ENCODE measurements at regions not wholly inside any gene's neighbourhood (a gene's known extent, or its start where the extent isn't known, plus 50 kb on each side); places are given as distances from the start of the nearest gene placed in this dataset.
A peak's percentile ranks its signal among the peaks of the same experiment; 100 is the strongest.
"Not testable (repeated sequence)": the region's sequence is repeated elsewhere in the genome, so short reads cannot be mapped to it uniquely, and the experiment has no call there.

- Mint-ChIP-seq H3K27ac (no peak overlapping the region), H3K4me1 (ENCODE audit: low read depth) (peaks cover 19% of the 10 kb centered on the region), H3K27me3 (ENCODE audit: low read depth) (no peaks in the 10 kb centered on the region), H3K9me3 (no peaks in the 10 kb centered on the region), H3K4me3 (no peak overlapping the region), H3K36me3 (ENCODE audit: insufficient read depth in 2 of 2) (no peaks in the 10 kb centered on the region)
- ATAC-seq (replicated peaks in 1 of 2) (no peak), DNase-seq (no peak)
Measured at GRCh38 chr16:29321000-29321393, 85.5 kb downstream of the NPIPB11 start.

- H3K27me3 Mint-ChIP-seq (ENCODE audit: low read depth) = no peaks in the 10 kb centered on the region
- no peak overlapping the region for H3K4me3 Mint-ChIP-seq
- H3K4me1 Mint-ChIP-seq (ENCODE audit: low read depth) = peaks cover 19% of the 10 kb centered on the region
- ATAC-seq (replicated peaks in 1 of 2) (no peak), DNase-seq (no peak)
- no peak overlapping the region for H3K27ac Mint-ChIP-seq
- no peaks in the 10 kb centered on the region for H3K9me3 Mint-ChIP-seq
- H3K36me3 Mint-ChIP-seq (ENCODE audit: insufficient read depth in 2 of 2) = no peaks in the 10 kb centered on the region
Measured at GRCh38 chr16:29320274-29320999, 86.1 kb downstream of the NPIPB11 start.

- H3K36me3 Mint-ChIP-seq (ENCODE audit: insufficient read depth in 2 of 2) = no peaks in the 10 kb centered on the region
- no peaks in the 10 kb centered on the region for H3K9me3 Mint-ChIP-seq
- no peak for ATAC-seq (replicated peaks in 1 of 2)
- H3K27me3 Mint-ChIP-seq (ENCODE audit: low read depth) = no peaks in the 10 kb centered on the region
- no peak overlapping the region for H3K27ac Mint-ChIP-seq
- no peak for DNase-seq
- peaks cover 19% of the 10 kb centered on the region for H3K4me1 Mint-ChIP-seq (ENCODE audit: low read depth)
- H3K4me3 Mint-ChIP-seq = no peak overlapping the region
Measured at GRCh38 chr16:29319726-29320125, 86.8 kb downstream of the NPIPB11 start.

GRCh38 chr16:29318561-29318968 lies 87.9 kb downstream of the NPIPB11 start:
- H3K9me3 Mint-ChIP-seq; H3K36me3 Mint-ChIP-seq (ENCODE audit: insufficient read depth in 2 of 2); H3K27me3 Mint-ChIP-seq (ENCODE audit: low read depth); H3K27ac Mint-ChIP-seq: not testable (repeated sequence)
- DNase-seq (peak in 1 of 2 donors; percentile 21), ATAC-seq (replicated peaks in 1 of 2) (peak; percentile 71 to 85)
- Mint-ChIP-seq H3K4me1 (ENCODE audit: low read depth) (peaks cover 13% of the 10 kb centered on the region), H3K4me3 (peak overlapping the region in 1 of 2 donors; percentile 42)

- Mint-ChIP-seq H3K4me3 (no peak overlapping the region), H3K27ac (no peak overlapping the region), H3K27me3 (ENCODE audit: low read depth) (no peaks in the 10 kb centered on the region), H3K9me3 (no peaks in the 10 kb centered on the region), H3K36me3 (ENCODE audit: insufficient read depth in 2 of 2) (no peaks in the 10 kb centered on the region), H3K4me1 (ENCODE audit: low read depth) (peaks cover 13% of the 10 kb centered on the region)
- ATAC-seq (replicated peaks in 1 of 2) (no peak), DNase-seq (no peak)
Measured at GRCh38 chr16:29318037-29318436, 88.5 kb downstream of the NPIPB11 start.

GRCh38 chr16:29317269-29317668 lies 89.2 kb downstream of the NPIPB11 start:
- no peaks in the 10 kb centered on the region for H3K9me3 Mint-ChIP-seq
- no peak for DNase-seq
- peaks cover 13% of the 10 kb centered on the region for H3K4me1 Mint-ChIP-seq (ENCODE audit: low read depth)
- no peak overlapping the region for H3K27ac Mint-ChIP-seq
- no peaks in the 10 kb centered on the region for H3K36me3 Mint-ChIP-seq (ENCODE audit: insufficient read depth in 2 of 2)
- ATAC-seq (replicated peaks in 1 of 2) = no peak
- no peaks in the 10 kb centered on the region for H3K27me3 Mint-ChIP-seq (ENCODE audit: low read depth)
- no peak overlapping the region for H3K4me3 Mint-ChIP-seq

GRCh38 chr16:29316761-29317183 lies 89.7 kb downstream of the NPIPB11 start:
- Mint-ChIP-seq H3K27me3 (ENCODE audit: low read depth) (no peaks in the 10 kb centered on the region), H3K36me3 (ENCODE audit: insufficient read depth in 2 of 2) (no peaks in the 10 kb centered on the region), H3K9me3 (no peaks in the 10 kb centered on the region), H3K4me3 (no peak overlapping the region), H3K27ac (no peak overlapping the region), H3K4me1 (ENCODE audit: low read depth) (peaks cover 13% of the 10 kb centered on the region)
- DNase-seq (no peak), ATAC-seq (replicated peaks in 1 of 2) (no peak)

- no peaks in the 10 kb centered on the region for H3K27me3 Mint-ChIP-seq (ENCODE audit: low read depth)
- H3K4me3 Mint-ChIP-seq = no peak overlapping the region
- ATAC-seq (replicated peaks in 1 of 2) = no peak
- no peaks in the 10 kb centered on the region for H3K9me3 Mint-ChIP-seq
- DNase-seq = no peak
- H3K4me1 Mint-ChIP-seq (ENCODE audit: low read depth) = peaks cover 13% of the 10 kb centered on the region
- no peak overlapping the region for H3K27ac Mint-ChIP-seq
- H3K36me3 Mint-ChIP-seq (ENCODE audit: insufficient read depth in 2 of 2) = no peaks in the 10 kb centered on the region
Measured at GRCh38 chr16:29315916-29316517, 90.5 kb downstream of the NPIPB11 start.

- no peak for ATAC-seq (replicated peaks in 1 of 2)
- Mint-ChIP-seq H3K27ac (no peak overlapping the region), H3K36me3 (ENCODE audit: insufficient read depth in 2 of 2) (no peaks in the 10 kb centered on the region), H3K4me3 (no peak overlapping the region), H3K27me3 (ENCODE audit: low read depth) (no peaks in the 10 kb centered on the region), H3K4me1 (ENCODE audit: low read depth) (peaks cover 13% of the 10 kb centered on the region), H3K9me3 (no peaks in the 10 kb centered on the region)
- DNase-seq = no peak
Measured at GRCh38 chr16:29315046-29315445, 91.5 kb downstream of the NPIPB11 start.

GRCh38 chr16:29314292-29314934 lies 92.1 kb downstream of the NPIPB11 start:
- Mint-ChIP-seq H3K36me3 (ENCODE audit: insufficient read depth in 2 of 2) (no peaks in the 10 kb centered on the region), H3K4me1 (ENCODE audit: low read depth) (peaks cover 13% of the 10 kb centered on the region), H3K4me3 (no peak overlapping the region), H3K27ac (no peak overlapping the region), H3K9me3 (no peaks in the 10 kb centered on the region), H3K27me3 (ENCODE audit: low read depth) (no peaks in the 10 kb centered on the region)
- no peak for DNase-seq
- no peak for ATAC-seq (replicated peaks in 1 of 2)

- no peaks in the 10 kb centered on the region for H3K9me3 Mint-ChIP-seq
- H3K27me3 Mint-ChIP-seq (ENCODE audit: low read depth) = no peaks in the 10 kb centered on the region
- no peak overlapping the region for H3K4me3 Mint-ChIP-seq
- H3K27ac Mint-ChIP-seq = no peak overlapping the region
- H3K4me1 Mint-ChIP-seq (ENCODE audit: low read depth) = peaks cover 11% of the 10 kb centered on the region
- ATAC-seq (replicated peaks in 1 of 2) = no peak
- no peak for DNase-seq
- no peaks in the 10 kb centered on the region for H3K36me3 Mint-ChIP-seq (ENCODE audit: insufficient read depth in 2 of 2)
Measured at GRCh38 chr16:29313559-29314048, 92.9 kb downstream of the NPIPB11 start.

- no peaks in the 10 kb centered on the region for H3K9me3 Mint-ChIP-seq
- no peak for DNase-seq
- H3K27me3 Mint-ChIP-seq (ENCODE audit: low read depth) = no peaks in the 10 kb centered on the region
- H3K27ac Mint-ChIP-seq = no peak overlapping the region
- no peak overlapping the region for H3K4me3 Mint-ChIP-seq
- no peak for ATAC-seq (replicated peaks in 1 of 2)
- no peaks in the 10 kb centered on the region for H3K36me3 Mint-ChIP-seq (ENCODE audit: insufficient read depth in 2 of 2)
- H3K4me1 Mint-ChIP-seq (ENCODE audit: low read depth) = peaks cover 6% of the 10 kb centered on the region
Measured at GRCh38 chr16:29312835-29313558, 93.5 kb downstream of the NPIPB11 start.

GRCh38 chr16:29312345-29312675 lies 94.2 kb downstream of the NPIPB11 start:
- not testable (repeated sequence) for ATAC-seq (replicated peaks in 1 of 2); H3K36me3 Mint-ChIP-seq (ENCODE audit: insufficient read depth in 2 of 2); DNase-seq; H3K4me3 Mint-ChIP-seq; H3K27ac Mint-ChIP-seq; H3K4me1 Mint-ChIP-seq (ENCODE audit: low read depth); H3K9me3 Mint-ChIP-seq; H3K27me3 Mint-ChIP-seq (ENCODE audit: low read depth)

Measured in activated T-cell treated with anti-CD3 and anti-CD28 coated beads, Interleukin-2, amount 50 U/mL, for 72 hours (primary cell).